ENCODE measurements at regions not wholly inside any gene's neighbourhood (a gene's known extent, or its start where the extent isn't known, plus 50 kb on each side); places are given as distances from the start of the nearest gene placed in this dataset.

DNA sequence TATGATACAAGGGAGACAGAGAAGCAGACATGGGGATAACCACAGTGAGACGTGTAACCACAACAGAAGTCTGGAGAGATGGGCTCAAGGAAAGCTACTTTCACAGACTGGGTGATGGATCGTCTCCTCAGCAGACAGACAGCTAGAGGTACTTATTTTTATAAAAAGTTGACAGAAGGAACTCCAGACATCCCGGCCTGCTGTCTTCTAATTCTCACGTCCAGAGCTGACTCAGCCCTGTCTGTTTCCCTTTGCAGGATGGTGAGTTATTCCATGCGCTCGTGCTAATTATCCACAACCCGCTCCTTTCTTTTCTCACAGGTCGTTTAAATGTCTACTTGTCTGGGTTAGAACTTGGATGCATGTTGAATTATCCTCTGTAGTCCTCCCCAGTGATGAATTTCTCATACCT is 304.5 kb downstream of the CWC27 start:
- Histone ChIP-seq H2AK5ac (ENCODE audit: insufficient read length, low read length) (no peak overlapping the region), H3K4ac (ENCODE audit: low read depth, low read length) (no peak overlapping the region), H2AFZ (ENCODE audit: low read length) (peak overlapping the region; percentile 32), H3K23me2 (ENCODE audit: insufficient read length, low read depth, low read length, poor library complexity, severe bottlenecking) (no peaks in the 10 kb centered on the region), H4K8ac (replicated peaks; ENCODE audit: insufficient read length, low read depth, low read length) (no peak overlapping the region), H3K9ac (ENCODE audit: extremely low read depth, insufficient read length, low read length) (no peak overlapping the region), H3K9me3 (ENCODE audit: control insufficient read depth, low read depth, low read length) (no peaks in the 10 kb centered on the region), H4K91ac (ENCODE audit: insufficient read length, low read depth, low read length) (no peak overlapping the region), H2BK5ac (ENCODE audit: insufficient read length, low read length) (no peak overlapping the region), H3K4me2 (ENCODE audit: insufficient read depth, insufficient read length, low read length) (no peak overlapping the region), H3K27ac (ENCODE audit: insufficient read length, low read depth, low read length) (no peak overlapping the region), H3K4me1 (ENCODE audit: insufficient read depth, low read length) (no peaks in the 10 kb centered on the region), H2BK120ac (ENCODE audit: low read depth, low read length, poor library complexity, severe bottlenecking) (no peak overlapping the region), H3K56ac (ENCODE audit: insufficient read length, low read depth, low read length) (no peak overlapping the region), H3K23ac (ENCODE audit: insufficient read length, low read depth, low read length) (no peak overlapping the region), H3K18ac (ENCODE audit: insufficient read length, low read depth, low read length) (no peak overlapping the region), H3K79me2 (ENCODE audit: insufficient read depth, low read length) (no peaks in the 10 kb centered on the region), H4K20me1 (ENCODE audit: control insufficient read depth, insufficient read depth, insufficient read length) (no peaks in the 10 kb centered on the region), H3K27me3 (ENCODE audit: insufficient read depth, low read length) (no peaks in the 10 kb centered on the region), H3K14ac (ENCODE audit: insufficient read depth, low read length) (no peak overlapping the region), H3T11ph (ENCODE audit: low read length) (no peak overlapping the region), H4K5ac (ENCODE audit: insufficient read length, low read depth, low read length) (no peak overlapping the region), H2BK20ac (ENCODE audit: low read depth, low read length, poor library complexity, severe bottlenecking) (no peak overlapping the region), H2BK15ac (ENCODE audit: low read depth, low read length) (no peak overlapping the region), H2BK12ac (ENCODE audit: insufficient read length, low read depth, low read length) (no peak overlapping the region), H3K79me1 (ENCODE audit: insufficient read depth, low read depth, low read length, poor library complexity, severe bottlenecking) (no peaks in the 10 kb centered on the region)
- WGBS (ENCODE audit: extremely low coverage, insufficient read length, low lambda C conversion rate), result no CpG with 5 or more reads among the region's 8 CpGs
- Mint-ChIP-seq H3K27ac (no peak overlapping the region), H3K4me3 (no peak overlapping the region), H3K4me1 (peaks cover 21 to 22% of the 10 kb centered on the region in 2 experiments), H3K9me3 (no peaks in the 10 kb centered on the region), H3K36me3 (ENCODE audit: insufficient read depth in 1 of 3, low read depth in 3 of 3) (no peaks in the 10 kb centered on the region), H3K27me3 (ENCODE audit: low read depth) (no peaks in the 10 kb centered on the region; the same call in 1 of the 2 replicates)
- TF ChIP-seq CTCF (conservative IDR thresholded peaks at IDR 0.05), result no peak
- no peak for DNase-seq
